ENCODE measurements at regions not wholly inside any gene's neighbourhood (a gene's known extent, or its start where the extent isn't known, plus 50 kb on each side); places are given as distances from the start of the nearest gene placed in this dataset.

DNA sequence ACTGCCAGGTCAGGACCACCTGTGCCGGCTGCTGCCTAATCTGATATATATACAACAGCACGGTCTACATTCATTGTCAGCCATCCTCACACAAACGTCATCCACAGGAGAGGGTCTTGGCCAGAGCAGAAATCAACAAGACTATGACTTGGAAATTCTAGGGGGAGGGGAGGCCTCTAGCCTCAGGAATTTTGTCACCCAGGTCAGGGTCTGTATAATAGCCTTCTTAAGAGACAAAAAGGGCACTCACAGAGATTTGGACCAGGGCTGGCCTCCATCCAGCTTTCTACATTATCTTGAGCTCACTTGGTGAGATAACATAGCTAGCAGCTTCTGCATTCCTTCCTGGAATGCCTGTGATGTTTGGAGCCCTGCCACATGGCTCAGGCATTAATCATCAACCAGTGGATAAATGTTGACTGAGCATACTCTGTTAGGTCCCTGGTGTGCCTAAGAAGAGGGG is 50.4 kb upstream of the CTIF start:
- no peak for DNase-seq (ENCODE audit: low spot score)

DNA sequence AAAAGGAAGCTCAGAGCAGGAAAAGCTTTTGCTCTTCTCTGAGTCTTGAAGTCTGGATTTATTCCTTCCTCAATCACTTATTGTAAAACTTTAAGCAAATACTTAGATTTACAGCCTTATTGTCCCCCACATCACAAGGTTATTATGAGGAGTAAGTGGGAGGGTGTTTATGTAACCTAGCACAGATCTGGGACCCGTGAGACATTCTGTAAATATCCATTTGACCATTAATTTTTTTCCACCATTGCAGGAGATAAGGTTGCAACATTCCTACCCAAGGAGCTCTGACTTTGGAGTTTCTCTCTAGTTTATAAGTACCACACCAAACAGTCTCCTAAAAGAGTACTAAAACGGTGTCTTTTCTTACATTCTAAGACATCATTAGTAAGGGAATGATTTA is 52.1 kb upstream of the CTIF start:
- DNase-seq (ENCODE audit: low spot score): no peak

DNA sequence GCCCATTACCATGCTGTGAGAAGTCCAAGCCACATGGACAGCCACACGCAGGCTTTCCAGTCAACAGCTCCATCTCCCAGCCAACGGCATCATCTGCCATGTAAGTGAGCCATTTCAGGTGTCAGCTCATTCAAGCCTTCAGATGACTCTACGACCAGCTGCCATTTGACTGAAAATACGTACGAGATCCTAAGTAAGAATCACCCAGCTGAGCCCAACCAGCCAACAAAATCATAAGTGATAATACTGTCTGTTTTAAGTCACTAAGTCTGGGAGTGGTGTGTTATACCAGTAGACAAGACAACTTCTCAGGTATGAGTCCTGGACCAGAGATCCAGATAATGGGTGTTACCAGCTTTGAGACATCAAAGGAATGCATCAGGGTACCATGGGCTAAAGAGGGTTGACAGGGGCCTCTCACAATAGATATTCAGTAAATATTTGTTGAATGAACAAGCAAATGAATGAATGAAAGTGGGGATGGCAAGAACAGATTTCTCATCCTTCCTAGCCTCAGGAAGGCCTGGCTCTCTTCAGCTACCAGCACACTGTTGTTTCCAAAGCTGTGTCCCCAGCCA is 52.9 kb upstream of the CTIF start:
- no peak for DNase-seq (ENCODE audit: low spot score)

DNA sequence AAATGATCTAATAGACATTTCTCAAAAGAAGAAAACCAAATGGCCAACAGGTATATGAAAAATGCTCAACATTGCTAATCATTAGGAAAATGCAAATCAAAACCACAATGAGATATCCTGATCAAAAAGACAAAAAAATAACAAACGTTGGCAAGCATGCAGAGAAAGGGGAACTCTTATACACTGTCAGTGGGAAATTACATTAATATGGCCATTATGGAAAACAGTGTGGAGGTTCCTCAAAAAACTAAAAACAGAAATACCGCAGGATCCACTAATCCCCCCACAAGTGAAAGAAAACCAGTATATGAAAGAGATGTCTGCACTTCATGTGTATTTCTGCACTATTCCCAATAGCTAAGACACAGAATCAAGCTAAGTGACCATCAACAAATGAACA is 57.7 kb upstream of the CTIF start:
- DNase-seq (ENCODE audit: low spot score): no peak

DNA sequence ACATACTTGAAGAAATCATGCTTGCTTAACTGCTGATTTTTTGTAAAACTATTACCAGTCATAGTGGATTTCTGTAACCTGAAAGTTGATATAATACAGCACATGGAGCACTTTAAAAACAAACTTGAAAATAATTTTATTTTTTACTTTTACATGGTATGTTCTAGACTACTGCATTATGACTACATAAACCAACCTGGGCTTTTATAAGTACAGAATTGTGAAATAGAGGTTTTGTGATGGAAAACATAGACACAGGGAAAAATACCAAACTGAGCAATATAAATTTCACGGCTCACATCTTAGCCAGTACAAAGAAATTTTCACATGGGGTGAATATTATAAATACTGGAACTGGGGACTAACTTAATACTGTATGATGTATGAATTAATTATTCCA is 59.3 kb upstream of the CTIF start:
- DNase-seq (ENCODE audit: low spot score): no peak

DNA sequence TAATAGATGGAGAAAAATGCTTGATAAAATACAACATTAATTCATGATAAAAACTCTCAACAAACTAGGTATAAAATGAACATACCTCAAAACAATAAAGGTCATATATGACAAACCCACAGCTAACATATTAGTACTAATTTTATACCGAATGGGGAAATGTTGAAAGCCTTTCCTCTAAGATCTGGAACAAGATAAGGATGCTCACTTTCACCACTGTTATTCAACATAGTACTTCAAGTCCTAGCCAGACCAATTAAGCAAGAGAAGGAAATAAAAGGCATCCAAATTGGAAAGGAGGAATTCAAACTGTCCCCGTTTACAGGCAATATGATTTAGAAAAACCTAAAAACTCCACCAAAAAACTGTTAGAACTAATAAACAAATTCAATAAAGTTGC is 61.5 kb upstream of the CTIF start:
- DNase-seq (ENCODE audit: low spot score): no peak

DNA sequence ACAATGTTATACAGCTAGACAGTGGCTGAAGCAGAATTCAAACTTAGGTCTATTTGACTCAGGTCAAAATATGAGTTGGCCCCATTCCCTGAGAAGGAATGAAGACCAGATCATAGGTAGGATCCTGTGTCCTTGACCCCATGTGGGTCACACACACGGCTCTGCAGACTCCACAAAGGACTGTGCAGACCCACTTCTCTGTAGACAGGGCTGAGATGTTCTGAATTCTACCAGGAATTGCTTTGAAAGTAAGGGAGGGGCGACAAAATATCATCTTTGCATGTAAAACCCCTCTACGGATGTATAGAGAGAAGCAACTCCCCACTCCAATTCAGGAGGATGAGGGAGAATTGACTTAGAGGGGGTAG is 62.3 kb upstream of the CTIF start:
- DNase-seq (ENCODE audit: low spot score): no peak

DNA sequence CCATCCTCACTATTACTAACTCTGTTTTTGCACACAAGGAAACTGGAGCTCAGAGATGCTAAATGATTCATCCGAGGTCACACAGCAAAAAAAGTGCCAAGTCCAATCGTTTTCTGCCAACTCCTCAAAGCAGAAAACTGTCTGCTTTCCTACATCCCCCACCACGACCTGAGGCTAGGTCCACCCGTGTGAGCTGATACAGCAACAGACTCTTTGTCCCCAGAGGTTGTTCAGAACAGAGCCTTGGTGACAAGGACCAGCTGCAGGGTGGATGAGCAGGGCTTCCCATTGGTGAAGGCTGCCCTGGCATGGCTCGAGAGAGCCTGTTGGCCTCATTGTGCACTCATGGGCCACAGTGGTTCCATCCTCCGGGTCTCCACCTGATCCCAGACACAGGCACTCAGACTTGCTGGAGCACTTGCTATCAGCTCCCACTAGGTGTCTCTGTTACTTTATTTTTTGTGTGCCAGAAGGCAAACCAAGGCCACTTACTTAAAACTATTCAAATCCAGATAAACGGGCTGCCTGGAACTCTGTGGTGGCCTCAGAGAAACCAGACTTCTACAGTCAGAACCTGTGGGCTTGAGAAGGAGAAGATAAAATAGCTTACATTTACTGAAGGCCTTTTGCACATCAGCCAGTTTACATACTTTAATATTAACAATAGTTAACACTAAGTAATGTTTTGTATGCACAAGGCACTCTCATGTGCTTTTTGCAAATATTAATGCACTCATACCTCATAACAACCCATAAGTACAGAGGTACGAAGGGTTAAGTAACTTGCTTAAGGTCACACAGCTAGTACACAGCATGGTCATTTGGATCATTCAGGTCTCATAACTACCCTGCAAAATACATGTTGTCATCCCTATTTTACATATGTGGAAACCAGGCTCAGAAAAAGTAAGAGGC is 62.9 kb upstream of the CTIF start:
- peak; percentile 54 for DNase-seq (ENCODE audit: low spot score)

DNA sequence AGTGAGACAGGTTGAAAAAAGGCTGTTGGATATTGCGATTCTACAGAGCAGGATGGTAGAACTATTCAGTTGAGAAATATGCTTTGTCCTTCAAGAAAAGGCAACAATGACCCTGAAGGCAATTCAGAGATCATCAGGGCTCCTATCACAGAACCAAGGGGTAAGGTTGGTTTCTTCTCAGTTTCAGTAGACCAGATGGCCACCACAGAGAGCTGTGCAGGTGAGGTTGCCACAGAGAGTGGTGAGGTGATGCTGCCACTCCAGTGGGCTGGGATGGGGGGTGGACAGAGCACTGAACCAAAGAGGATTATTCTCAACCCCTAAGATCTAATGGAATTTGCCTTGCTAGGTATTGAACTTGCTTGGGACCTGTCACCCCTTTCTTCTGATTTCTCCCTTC is 64.6 kb upstream of the ZBTB7C start:
- DNase-seq (ENCODE audit: low spot score): no peak

DNA sequence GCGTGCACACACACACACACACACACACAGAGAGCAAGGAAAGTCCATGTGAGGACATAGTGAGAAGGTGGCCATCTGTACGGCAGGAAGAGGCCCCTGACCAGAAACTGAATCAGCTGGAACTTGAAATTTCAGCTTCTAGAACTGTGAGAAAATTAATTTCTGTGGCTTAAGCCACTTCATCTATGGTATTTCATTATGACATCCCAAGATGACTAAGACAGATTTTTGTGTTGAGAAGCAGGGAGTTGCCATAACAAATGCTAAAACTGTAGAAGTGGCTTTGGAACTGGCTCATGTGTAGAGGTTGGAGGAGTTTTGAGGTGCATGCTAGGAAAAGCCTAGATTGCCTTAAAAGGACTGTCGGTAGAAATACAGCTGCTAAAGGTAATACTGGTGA is 63.4 kb upstream of the ZBTB7C start:
- DNase-seq (ENCODE audit: low spot score): no peak

DNA sequence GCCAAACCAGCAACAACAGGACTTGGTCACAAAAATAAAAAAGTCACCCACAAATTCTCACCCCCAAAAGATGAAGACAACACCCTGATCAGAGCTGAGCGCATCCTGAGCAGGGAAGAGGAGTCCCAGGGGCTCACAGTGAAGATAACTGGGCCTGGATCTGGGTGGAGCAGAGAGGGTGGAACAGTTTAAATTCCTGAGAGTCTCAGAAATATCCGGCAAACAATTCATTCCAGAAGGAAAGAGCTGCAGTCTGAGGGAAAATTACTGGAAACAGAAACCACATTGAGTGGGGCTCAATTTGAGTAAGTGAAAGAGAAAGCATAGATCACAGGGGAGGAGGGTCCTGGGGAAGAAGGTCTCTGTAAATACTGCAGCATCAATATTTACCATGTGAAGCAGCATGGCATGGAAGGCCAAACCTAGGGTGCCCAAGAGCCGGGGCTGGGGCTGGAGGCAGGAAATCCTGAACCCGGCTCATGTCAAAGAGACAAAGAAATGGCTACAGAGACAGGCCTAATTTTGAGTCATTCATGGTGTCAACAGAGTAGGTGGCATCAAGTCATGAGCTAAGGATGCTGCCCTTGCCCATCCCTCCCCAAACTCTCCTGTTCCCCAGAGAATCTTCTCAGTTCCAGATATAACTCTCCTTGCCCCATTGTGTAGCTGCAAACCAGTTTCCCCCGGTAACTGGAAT is 61.4 kb upstream of the ZBTB7C start:
- no peak for DNase-seq (ENCODE audit: low spot score)

DNA sequence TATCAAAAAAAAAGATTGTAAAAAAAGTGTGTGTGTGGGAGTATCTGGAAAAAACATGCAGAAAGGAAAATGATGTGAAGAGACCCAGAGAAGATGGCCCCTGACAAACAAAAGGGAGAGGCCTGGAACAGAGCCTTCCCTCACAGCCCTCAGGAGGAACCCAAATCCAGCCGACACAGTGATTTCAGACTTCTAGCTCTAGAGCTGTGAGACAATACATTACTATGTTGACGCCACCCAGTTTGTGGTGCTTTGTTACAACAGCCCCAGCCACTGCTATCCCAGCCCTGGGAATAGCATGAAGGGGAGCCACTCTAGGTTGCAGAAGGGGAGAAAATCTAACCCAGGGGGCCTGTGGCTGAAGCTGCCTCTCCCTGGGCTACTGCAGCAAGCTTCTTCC is 59.0 kb upstream of the ZBTB7C start:
- no peak for DNase-seq (ENCODE audit: low spot score)

DNA sequence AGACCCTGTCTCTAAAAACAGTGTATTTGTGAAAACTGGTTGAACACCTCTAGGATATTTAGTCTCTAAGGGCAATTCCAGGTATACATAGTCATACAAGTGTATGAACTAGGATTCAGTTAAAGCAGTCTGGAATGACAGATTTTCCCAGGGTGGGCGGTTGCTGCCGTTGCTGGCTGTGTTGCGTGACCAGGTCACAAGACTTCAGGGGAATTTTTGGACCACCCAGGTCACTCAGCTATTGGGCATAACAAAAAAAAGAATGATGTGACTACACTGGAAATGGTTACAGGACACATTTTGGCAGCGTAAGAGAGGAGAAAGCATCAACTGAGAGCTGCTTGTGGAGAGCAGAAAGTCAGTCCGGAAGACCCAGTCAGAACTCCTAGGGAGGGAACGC is 58.0 kb upstream of the ZBTB7C start:
- DNase-seq (ENCODE audit: low spot score): no peak

DNA sequence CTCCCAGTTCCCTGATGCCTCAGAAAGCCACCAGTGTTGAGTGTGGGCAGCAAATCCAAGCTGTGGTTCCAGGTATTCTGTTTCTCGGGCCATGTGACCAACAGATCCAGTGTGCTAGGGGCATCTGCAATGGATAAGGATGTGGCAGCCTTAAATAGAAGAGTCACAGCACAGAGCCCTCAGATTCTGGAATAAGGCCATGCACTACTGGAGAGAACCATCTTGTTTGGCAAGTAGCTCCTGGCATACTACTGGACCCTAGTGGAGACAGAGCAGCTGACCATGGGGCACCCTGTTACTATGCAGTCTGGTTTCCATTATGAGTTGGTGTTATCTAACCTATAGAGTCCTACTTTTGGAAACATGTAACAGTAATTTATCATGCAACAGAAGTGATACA is 53.3 kb upstream of the ZBTB7C start:
- DNase-seq (ENCODE audit: low spot score): no peak

DNA sequence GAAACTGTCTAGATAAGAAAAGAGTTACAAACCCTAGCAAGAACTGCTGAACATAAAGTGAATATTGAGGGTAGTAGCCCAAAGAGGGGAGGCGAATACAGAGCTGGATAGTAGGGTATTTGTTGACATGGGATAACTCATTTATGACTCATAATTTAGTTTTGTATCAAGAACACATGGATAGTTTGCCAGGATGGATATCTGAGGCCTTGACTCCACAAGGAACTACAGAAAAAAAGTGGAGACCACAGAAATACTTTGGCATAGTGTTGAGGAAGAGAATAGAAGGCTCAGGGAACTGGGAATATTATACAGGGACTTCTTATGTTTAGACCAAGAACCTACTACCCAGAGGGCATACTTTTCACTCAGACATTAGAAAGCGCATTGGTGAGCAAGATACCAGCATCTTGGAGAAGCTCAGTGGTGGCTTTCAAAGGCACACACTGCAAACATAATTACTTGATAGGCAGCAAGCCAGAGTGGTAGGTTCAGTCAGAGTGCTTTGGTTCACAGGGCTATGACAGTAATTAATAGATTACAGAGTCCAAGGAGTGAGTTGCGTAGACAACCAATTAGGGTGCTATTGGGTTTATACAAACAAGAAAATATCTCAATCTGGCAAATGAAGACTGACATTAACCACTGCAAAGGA is 51.9 kb upstream of the ZBTB7C start:
- DNase-seq (ENCODE audit: low spot score): no peak

DNA sequence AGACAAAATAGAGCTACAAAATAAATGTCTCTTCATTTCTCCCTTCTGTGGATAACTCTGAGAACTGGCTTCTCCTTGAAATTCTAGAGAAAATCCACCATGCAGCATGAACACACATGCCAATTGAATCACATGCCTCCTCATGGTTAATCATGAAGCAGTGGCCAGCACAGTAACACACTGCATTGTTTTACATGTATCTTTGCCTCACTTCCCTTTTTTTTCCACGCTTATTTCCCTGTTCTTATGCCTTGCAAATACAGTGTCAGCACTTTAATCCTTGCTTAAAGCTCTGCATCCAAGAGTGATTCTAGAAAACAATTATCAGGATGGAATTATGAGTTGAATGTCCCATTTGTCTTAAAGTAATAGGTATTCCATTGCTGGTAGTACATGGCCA is 50.3 kb upstream of the ZBTB7C start:
- DNase-seq (ENCODE audit: low spot score): no peak

DNA sequence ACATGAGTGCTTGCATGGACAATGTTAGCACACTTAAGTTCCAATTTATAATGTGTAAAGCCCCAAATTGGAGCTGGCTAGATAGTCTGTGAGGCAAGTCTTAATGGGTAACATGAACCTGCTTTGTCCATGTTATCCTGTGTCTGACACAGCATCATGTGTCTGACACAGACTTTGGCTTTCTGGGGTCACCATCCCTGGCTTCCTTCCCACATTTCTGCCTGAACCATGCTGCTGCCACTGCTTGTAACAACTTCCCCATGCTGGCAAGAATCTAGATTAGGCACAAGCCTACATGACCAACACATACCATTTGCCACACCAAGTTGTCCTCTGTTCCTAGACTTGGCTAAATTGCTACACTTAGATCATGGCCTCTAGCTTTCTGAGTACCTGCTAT is 49.8 kb upstream of the ZBTB7C start:
- DNase-seq (ENCODE audit: low spot score): no peak

All from HuH-7 (cell line).